ENCODE measurements at regions not wholly inside any gene's neighbourhood (a gene's known extent, or its start where the extent isn't known, plus 50 kb on each side); places are given as distances from the start of the nearest gene placed in this dataset.

DNA sequence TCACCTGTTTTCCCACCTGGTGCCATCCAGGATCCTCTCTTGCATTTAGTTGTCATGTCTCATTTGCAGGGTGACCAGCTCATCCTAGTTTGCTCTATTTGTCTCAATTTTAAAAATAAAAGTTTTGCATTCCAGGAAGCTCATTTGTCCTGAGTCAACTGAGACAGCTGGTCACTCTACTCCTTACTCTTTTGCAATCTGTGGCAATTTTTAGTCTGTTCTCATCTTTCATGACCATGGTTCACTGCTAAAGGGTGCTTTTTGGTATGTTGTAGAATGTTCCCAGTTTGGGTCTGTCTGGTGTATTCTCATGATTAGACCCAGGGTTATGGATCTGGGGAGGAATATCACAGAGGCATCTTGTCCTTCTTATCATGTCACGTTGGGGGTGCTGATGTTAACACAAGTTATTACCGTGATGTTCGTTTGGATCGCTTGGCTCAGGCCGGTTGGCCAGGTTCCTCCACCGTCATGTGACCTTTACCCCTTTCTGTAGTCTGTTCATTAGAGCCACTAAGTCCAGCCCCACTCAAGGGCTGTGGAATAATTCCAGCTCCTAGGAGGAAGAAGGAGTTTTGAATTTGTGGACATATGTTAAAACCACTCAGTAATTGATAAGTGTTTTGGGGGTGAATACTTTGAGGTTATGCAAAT lies 103.3 kb upstream of the IGFBP3 start:
- DNase-seq, result no peak

DNA sequence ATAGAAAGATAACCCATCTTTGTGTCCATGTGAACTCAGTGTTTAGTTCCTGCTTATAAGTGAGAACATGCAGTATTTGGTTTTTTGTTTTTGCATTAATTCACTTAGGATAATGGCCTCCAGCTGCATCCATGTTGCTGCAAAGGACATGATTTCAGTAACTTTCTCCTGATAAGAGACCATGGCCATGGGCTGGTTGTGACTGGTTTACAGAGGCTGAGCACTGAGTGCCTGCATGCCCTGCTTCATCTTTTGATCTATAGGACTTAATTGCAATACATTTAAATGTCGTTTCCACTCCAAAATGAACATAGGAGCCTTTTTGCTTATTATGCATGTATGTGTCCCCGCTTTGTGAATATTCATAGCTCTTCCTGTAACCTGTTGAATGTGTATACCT lies 101.3 kb upstream of the IGFBP3 start:
- no peak for DNase-seq

DNA sequence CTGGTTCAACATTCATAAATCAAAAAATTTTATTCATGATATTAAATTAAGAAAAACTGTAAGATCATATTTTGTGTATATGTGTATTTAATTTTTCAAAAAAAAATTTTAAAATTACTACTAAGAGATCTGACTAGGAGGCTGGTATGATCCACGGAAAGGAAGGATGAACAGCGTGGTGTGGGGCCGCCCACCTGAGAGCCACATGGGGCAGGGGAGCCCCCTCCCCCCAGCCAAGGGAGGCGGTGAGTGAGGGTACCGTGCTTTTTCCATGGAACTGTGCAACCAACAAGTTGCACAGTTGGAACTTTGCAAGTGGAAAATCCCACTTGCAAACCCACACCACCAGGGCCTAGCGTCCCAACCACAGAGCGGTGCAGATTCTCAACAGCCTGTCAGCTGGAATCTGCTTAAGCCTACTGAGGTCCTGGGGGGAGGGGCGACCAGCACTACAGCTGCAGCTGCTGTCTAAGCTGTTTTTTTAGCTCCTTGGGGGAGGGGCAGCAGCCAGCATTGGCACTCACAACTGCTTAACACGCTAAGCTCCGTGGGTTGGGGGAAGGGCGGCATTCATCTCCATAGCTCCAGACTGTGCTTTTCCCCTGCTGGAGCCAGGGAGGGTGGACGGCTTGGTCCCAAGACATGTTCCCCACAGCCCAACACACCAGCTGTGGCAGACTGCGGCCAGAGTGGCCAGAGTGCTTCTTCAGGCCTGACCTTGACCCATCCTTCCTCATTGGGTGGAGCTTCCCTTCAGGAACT lies 94.2 kb upstream of the IGFBP3 start:
- no peak for DNase-seq

DNA sequence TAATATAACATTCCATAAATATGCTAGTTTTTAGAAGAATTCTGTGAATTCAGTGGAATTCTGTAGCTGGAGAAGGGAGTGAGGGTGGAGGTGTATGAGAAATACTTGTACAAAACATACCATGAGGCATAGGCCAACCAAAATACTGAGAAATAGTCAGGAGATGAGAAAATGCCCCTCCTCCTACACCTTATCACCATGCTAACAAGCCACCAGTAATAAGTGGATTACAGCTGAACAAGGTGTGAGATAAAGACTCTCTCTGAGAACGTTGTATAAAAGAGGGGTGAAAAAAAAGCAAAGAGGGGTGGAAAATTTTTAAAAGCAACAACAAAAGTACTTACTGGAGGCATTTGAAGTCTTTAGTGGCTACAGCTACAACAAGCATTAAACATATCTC lies 90.4 kb upstream of the IGFBP3 start:
- no peak for DNase-seq

DNA sequence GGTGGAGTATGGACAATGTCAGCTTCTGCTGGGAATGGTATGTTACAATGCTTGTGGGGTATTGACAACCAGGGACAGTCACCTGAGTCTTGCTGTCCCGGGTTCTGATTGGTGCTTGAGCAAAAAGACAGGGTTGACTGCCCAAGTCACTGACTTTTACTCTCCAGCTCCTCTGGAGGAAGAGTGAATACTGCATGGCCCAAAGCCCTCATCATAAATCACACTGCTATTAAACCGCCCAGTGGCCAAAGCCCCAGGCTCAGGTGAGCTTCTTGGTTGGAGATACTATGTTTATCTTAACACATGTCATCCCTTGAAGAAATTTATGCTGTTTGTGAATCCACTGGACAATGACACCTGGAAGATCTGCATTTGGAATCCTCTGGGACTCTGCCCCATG lies 90.0 kb upstream of the IGFBP3 start:
- DNase-seq, result no peak

DNA sequence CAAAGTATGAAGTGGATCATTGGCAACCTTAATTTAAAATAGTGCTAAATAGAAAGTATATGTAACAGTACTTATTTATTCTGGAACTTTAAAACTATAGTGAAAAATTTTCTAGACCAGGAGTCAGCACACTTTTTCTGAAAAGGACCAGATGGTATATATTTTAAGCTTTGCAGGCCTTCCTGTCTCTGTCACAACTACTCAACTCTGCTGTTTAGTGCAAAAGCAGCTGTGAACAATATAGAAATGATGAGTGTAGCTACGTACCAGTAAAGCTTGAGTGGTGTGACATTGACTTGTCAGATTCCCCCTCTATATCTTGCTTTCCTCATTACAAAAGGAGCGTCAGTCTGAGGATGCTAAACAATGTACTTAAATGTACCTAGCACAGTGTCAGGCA lies 88.1 kb upstream of the IGFBP3 start:
- DNase-seq, result no peak

DNA sequence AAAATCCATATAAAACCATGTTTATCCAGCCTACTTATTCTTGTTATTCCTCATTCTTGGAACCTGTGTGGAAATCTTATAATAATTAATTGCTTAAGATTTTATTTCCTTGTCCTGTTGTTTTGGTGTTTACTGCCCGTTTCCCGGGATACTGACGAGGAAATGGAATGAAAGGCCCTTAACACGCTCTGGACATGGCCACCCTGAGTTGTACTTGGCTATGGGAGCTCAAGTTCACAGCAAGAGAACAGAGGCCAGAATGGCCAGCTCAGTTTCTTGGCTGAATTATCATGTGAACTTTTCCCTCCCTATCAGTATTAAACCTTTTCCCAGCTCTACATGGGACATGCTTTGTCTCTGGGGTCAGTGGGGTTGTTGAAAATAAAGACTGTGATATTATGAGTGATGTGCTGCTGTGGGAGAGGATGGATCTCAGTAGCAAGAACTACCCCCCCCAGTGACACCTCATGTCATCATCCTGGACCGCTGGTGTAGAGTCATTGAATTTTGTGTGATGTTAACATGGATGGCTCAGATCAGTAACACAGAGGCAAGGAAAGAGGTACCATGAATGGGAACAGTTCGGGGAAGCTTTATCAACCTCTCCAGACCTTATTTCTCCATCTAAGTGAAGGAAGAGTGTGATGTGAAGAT lies 87.0 kb upstream of the IGFBP3 start:
- no peak for DNase-seq

DNA sequence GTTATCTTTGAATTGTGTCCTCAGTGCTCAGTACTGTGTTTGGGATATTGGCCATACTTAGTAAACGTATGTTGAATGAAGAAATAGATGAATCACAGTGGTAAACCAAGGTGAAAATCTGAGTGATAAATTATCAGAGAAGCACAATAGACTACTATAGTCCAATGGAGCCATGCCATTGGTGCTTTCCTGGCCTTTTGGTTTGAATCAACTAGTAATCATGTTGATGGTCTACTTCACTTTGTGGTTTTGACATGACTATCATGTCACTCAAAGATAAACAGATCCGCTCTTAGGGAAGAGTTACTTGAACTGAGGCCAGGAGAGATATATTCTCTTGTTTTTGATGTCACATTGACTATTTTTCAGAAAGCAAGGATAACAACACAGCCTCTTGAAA lies 86.1 kb upstream of the IGFBP3 start:
- no peak for DNase-seq

DNA sequence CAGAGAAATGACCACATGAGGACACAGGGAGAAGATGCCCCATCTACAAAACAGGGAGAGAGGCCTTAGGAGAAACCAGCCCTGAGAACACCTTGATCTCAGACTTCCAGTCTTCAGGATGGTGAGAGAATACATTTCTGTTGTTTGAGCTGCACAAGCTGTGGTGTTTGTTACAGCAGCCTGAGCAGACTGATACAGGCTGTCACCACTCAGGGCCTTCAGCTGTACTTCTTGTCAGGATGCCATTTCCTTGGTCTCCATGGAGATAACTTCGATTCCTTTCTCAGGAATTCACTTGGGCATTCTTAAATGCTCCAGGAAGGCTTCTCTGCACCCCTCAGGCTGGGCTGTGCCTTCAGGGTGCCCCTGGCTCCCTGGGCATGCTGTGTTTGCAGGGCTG lies 85.7 kb upstream of the IGFBP3 start:
- DNase-seq, result no peak

DNA sequence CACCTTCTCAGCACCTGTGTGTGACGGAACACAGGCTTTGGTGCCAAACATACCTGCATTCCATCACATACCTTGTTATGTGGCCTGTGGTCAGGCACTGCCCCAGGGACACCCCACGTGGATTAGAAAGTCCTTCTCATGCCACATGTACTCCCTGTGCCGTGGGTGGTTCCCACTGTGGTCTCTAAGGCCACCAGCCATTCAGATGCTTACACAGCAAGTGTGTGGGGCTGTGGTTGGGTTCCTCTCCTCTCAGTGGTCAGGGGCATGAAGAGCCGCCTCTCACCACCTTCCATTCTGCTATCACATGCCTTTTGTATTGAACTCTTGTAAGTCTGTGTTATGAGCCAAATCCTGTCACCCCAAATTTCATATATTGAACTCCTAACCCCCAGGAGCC lies 85.1 kb upstream of the IGFBP3 start:
- DNase-seq, result no peak

DNA sequence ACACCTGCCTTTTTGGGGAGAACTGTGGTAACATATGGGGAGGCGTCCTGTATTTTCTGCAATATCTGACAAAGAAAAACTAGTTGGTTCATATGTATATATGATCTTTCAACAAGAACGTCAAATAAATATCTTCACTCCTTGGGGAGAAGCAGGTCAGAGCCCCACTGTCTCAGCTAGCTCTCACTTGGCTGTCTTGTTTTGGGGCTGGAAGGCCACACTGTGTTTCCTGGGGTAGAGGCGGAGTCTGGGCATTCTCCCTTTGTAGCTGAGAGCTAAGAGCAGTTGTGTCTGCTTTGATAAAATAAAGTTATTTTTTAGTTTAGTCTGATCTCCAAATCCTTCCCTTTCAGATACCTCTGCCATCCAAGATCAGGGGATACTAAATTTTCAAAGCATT lies 83.9 kb upstream of the IGFBP3 start:
- DNase-seq, result no peak

DNA sequence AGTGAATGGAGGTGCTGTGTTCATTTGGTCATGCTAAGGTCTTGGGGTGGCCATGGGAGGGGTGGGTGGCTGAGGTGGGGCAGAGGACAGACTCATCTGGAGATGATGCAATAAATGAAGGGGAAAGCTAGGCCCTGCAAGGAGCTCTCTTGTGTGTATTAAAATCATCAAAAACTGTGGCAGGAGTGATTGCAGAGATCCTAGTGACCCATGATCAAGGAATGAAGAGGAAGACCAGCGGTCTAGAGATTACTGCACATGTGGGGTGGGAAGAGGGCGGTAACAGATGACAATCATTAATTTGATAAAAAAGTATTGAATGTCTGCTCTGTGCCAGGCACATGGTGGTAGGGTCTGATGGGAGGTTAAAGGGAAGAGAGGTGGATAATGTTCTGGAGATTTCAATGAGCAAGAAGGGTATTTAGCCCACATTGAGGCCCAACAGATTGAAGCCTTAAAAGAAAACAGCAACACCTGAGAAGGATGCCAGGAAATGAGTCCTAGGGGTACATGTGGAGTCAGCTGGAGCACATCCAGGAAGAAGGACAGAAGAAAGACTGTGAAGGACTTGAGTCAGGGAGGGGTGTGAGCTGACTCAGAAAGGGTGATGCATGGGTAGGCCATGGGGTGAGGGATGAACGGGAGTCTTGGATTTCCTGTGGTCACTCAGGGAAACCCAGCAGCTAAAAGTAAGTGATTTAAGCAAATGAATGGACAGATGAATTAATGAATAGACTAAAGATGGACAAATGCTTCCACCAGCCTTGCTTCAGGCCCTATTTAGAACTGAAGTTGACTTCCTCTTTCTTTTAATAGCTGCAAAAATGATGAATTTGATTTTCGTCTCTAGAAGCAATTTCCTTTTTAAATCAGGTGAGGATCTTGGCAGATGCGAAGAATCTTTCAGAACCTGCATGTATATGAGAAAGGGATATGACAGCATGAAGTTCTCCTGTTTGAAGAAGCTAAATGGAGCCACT lies 83.1 kb upstream of the IGFBP3 start:
- no peak for DNase-seq

DNA sequence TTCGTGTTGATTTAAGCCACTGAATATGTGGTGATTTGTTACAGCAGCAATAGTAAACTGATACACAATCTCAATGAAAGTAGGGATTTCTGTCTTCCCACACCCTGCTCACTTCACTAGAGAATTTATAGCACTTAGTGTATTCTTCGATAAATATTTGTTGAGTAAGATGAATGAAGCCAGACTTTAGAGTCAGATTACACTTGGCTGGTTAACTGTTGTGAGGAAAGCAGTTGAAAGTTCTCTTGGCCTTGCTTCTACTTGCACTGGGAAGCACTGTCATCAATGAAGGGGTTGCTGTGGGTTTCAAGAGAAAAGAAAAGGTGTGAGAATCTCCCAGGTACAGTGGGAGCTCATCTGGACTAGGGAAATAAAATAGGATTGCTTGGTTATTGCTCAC lies 82.1 kb upstream of the IGFBP3 start:
- DNase-seq, result no peak

DNA sequence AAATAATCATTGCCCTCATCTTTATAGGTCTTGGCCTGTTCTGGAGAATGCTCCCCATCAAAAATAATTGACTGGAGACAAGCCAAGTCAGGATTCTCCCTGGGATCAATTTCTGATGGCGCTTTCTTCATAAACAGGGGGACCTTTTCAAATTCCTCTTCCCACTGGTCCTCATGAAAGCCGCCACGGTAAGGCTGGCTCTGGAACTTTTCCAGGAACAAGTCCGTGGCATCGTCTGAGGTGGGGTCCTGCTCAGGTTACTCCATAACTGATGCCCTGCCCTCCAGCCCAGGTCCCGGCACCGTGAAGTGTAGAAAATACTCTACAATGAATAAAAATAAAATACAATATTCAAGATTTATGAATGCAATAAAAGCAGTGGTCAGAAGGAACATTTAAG lies 79.4 kb upstream of the IGFBP3 start:
- no peak for DNase-seq

DNA sequence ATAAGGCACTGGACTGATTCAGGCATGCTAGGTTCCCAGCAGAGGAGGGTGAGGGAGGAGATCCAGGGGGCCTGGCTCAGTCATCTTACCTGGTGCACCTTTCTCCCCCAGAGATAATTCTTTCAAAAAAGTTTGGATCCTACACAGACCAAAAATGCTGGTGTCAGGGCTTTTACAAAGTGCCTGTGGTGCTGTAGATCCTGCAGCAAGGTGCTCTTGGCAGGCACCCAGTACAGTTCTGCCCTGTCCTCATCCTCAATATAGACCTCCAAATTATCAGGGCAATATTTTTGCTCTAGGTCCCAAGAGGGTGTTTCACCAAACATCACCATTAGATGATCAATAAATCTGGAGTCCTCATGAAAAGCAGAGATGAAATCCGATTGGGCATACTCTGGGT lies 78.5 kb upstream of the IGFBP3 start:
- no peak for DNase-seq

DNA sequence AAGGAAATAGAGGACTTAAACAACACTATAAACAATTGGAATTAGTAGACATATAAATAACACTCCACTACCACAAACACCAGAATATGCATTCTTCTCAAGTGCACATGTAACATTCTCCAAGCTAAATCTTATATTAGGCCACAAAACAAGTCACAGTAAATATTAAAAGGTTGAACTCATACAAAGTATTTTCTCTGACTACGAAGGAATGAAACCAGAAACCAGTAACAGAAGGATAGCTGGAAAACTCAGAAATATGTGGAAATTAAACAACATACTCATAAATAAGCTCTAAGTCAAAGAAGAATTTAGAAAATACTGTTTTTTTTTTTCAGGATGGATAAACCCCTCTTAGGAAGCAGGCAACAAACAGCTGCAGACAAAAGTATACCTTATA lies 77.4 kb upstream of the IGFBP3 start:
- DNase-seq, result no peak

DNA sequence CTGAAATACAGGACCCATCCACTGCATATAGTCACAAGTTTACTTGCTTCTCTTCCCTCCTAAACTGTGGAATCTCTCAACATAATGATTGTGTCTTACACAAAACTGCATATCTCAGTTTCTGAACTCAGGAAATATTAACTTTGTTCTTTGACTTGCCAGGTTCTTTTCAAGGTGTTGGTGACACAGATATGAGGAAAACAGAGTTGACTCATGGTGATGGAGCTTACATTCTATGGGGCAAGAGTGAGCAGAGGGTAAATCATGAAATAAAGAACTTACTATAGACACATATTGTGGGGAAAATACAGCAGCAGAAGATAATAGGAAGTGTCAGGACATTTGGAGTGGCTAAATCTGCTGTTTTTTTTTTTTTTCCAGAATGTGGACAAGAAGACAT lies 72.5 kb upstream of the IGFBP3 start:
- no peak for DNase-seq

DNA sequence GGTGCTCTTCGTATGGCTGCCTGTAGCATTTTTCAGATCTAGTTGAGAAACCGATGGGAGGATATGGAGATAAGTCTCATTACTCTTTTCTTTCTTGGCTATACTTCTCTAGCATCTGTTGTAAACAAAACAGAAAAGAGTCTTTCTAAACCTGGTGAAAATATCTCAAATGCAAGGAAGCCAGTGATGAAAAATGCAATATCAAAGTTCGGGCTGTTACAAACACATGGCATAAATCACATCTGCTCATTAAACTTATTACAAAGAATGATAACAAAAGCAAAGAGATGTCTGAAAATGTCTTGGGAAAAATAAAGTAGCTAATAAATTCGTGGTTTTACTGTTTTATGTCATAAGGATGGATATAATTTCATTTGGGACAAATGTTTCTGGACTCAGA lies 71.8 kb upstream of the IGFBP3 start:
- no peak for DNase-seq

DNA sequence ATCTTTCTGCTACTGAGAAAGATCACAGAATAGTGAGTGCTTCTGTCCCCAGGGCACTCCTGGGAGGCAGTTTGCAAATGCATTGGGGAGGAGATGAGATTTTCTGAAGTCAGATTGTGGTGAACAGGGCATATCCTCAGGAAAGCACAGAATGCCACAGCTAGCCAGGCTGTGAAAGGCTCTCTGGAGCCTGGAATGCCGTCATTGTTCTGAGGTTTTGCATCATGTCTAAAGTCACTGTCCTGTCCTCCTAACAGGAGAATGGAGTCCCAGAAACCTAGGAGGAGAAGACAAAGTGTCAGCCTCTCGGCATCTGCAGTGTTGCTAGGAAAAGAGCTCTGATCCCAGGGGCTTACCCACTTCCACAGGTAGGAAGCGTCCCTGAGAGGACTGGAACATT lies 69.2 kb upstream of the IGFBP3 start:
- DNase-seq, result no peak

DNA sequence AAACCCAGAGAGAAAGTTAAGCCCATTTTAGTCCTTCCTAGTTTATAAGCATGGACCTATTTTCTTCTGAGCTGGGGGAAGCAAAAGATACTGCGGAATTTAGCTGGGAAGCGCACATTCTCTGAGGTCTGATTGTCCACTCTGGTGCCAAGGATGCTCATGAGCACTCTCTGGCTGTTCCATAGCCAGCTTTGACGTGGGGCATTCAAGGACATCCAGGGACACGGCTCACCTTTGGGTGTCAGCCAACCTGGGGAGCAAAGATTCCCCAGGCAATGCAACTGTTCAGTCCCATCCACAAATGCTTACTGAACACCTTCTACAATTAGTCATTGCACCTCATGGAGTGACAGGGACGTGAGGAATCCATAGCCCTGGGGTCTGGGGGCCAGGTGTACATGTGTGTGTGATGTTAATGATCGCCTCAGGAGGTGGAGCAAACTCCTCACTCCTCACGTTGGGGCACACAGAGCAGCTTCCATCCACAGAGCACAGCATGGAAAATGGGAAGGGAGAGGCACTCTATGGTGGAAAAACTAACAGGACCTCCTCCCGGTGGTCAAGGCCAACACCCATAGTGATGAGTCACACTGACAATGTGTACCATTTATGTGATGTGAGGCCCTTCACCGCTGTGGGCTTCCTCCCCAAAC lies 67.5 kb upstream of the IGFBP3 start:
- no peak for DNase-seq

DNA sequence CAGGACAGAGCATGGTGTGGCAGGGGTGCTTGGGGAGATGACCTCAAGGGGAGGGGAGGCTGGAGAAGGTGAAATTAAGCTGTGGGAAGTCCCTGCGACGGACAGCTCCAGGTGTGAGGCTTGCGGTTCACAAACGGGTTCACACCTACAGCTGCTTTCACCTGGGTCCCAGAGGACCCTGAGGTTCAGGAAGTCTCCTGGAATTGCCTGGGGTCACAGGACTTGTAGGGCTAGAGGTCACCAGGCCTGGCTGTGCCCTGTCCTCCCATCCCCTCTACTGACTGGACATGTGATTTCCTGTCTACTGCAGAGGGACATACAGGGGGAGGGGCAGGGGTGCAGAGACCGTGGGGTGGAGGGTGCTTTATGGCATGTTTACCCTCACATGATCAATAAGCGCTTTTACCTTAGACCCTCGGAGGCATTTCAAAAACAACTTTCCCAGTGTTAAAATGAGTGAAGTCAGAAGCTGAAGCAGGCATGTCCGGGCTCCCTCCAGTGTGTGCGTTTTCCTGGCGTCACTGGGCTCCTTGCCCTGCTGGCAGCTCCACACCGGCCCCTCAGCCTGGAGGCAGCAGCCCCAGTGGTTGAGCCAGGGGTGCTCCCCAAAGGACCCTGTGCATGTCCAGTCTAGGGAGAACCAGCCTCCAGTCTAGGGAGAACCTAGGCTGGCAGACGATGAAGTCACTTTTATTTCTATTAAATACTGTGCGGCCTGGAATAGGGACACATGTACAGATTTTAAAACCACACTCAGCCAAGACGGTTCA lies 66.6 kb upstream of the IGFBP3 start:
- DNase-seq, result no peak
